ENCODE measurements at regions not wholly inside any gene's neighbourhood (a gene's known extent, or its start where the extent isn't known, plus 50 kb on each side); places are given as distances from the start of the nearest gene placed in this dataset.

DNA sequence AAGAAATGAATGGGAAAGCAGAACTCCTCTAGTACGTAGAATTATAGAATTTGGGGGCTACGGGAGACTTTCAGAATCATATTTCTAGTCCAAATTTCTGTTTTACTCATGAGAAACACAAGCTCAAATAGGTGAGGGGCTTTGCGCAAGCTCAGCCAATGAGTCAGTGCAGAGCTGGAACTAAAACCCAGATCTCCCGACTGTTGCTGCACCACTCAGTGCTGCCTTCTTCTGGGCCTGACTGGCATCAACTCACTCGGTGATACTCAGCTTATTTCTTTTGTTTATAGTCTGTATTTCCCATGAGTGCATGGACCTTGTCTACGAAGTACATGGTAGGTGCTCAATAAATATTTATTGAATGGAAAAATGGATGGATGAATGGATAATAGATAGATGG is 280.2 kb downstream of the CDK5RAP2 start:
- 60 to 69% methylated on average over 6 of the region's 6 CpGs for WGBS, 2 donors
- Histone ChIP-seq H3K4me1 (no peaks in the 10 kb centered on the region), H3K9me3 (no peaks in the 10 kb centered on the region), H3K27me3 (no peaks in the 10 kb centered on the region), H3K27ac (no peak overlapping the region), H3K36me3 (no peaks in the 10 kb centered on the region), H3K4me3 (no peak overlapping the region)
- intact Hi-C loops (cut with DNase I) = no loop called here
- DNase-seq (no peak), FAIRE-seq (no peak), ATAC-seq (no peak)
- TF ChIP-seq, protein P1, sequence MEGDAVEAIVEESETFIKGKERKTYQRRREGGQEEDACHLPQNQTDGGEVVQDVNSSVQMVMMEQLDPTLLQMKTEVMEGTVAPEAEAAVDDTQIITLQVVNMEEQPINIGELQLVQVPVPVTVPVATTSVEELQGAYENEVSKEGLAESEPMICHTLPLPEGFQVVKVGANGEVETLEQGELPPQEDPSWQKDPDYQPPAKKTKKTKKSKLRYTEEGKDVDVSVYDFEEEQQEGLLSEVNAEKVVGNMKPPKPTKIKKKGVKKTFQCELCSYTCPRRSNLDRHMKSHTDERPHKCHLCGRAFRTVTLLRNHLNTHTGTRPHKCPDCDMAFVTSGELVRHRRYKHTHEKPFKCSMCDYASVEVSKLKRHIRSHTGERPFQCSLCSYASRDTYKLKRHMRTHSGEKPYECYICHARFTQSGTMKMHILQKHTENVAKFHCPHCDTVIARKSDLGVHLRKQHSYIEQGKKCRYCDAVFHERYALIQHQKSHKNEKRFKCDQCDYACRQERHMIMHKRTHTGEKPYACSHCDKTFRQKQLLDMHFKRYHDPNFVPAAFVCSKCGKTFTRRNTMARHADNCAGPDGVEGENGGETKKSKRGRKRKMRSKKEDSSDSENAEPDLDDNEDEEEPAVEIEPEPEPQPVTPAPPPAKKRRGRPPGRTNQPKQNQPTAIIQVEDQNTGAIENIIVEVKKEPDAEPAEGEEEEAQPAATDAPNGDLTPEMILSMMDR (IDR thresholded peaks at IDR 0.05) = no peak

DNA sequence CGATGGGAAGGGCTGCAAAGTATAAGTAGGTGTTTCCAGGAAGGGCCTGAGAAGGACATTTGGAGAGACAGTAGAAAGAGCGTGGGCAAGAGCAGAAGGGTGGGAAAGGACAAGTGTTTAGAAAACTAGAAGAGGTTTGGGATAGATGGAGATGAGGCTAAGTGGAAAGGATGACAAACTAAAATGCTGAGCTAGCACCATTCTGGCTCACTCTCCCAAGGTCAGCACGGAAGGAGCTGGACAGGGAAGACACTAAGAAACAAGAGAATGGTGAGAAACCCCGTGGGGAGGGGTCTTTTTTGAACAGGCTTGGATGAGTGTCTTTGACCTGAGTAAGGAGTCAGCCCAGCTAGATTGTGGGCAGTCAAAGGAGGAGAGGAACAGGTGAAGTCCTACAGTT is 286.0 kb downstream of the CDK5RAP2 start:
- 45 to 53% methylated on average over 4 of the region's 4 CpGs for WGBS, 2 donors
- Histone ChIP-seq H3K27ac (no peak overlapping the region), H3K36me3 (no peaks in the 10 kb centered on the region), H3K4me3 (no peak overlapping the region), H3K4me1 (no peaks in the 10 kb centered on the region), H3K9me3 (no peaks in the 10 kb centered on the region), H3K27me3 (no peaks in the 10 kb centered on the region)
- no peak for FAIRE-seq
- intact Hi-C loops (cut with DNase I) = no loop called here
- TF ChIP-seq, protein P1 (IDR thresholded peaks at IDR 0.05) = no peak
- no peak for DNase-seq
- ATAC-seq = no peak

DNA sequence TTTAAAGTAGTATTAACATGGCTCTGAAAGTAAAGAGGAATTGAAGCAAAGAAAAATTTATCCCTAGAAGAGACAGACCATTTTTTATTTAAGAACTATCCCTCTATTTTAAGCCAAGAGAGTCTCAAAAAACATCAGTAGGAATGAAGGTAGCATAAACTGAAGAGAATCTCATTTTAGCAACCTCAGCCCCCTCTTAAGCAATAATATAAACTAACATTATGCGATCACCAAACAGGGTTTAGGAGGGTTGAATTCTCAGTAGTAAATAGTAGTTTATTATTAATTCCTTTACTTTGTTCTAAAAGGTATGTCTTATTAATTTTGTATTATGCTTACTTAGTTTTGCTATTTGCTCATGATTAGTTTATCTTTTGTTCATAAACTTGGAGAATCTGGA is 287.4 kb downstream of the CDK5RAP2 start:
- Histone ChIP-seq H3K27ac (no peak overlapping the region), H3K9me3 (no peaks in the 10 kb centered on the region), H3K4me1 (no peaks in the 10 kb centered on the region), H3K4me3 (no peak overlapping the region), H3K36me3 (no peaks in the 10 kb centered on the region), H3K27me3 (no peaks in the 10 kb centered on the region)
- no peak for FAIRE-seq
- intact Hi-C loops (cut with DNase I) = no loop called here
- no peak for ATAC-seq
- TF ChIP-seq, protein P1 (IDR thresholded peaks at IDR 0.05) = no peak
- no peak for DNase-seq
- WGBS, 2 donors = 0% methylated on average over 1 of the region's 1 CpG

DNA sequence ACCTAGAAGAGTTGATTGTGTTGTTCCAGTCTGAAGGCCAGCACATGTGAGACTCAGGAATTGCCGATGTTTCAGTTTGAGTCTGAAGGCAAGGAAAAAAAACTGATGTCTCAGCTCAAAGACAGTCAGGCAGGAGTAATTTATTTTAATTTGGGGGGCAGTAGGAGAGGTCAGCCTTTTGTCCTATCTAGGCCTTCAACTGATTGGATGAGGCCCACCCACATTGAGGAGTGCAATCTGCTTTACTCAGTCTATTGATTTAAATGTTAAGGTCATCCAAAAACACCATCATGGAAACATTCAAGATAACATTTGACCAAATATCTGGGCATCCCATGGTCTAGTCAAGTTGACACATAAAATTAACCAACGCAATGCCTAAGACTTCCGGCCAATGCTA is 288.9 kb downstream of the CDK5RAP2 start:
- no peaks in the 10 kb centered on the region for H3K36me3 ChIP-seq
- H3K9me3 ChIP-seq = no peaks in the 10 kb centered on the region
- FAIRE-seq = no peak
- WGBS, 2 donors = 97% methylated on average over 3 of the region's 3 CpGs
- no peak for DNase-seq
- H3K27ac ChIP-seq = no peak overlapping the region
- no peak overlapping the region for H3K4me3 ChIP-seq
- TF ChIP-seq, protein P1 (IDR thresholded peaks at IDR 0.05) = no peak
- no peaks in the 10 kb centered on the region for H3K27me3 ChIP-seq
- intact Hi-C loops (cut with DNase I) = no loop called here
- H3K4me1 ChIP-seq = no peaks in the 10 kb centered on the region
- ATAC-seq = no peak

DNA sequence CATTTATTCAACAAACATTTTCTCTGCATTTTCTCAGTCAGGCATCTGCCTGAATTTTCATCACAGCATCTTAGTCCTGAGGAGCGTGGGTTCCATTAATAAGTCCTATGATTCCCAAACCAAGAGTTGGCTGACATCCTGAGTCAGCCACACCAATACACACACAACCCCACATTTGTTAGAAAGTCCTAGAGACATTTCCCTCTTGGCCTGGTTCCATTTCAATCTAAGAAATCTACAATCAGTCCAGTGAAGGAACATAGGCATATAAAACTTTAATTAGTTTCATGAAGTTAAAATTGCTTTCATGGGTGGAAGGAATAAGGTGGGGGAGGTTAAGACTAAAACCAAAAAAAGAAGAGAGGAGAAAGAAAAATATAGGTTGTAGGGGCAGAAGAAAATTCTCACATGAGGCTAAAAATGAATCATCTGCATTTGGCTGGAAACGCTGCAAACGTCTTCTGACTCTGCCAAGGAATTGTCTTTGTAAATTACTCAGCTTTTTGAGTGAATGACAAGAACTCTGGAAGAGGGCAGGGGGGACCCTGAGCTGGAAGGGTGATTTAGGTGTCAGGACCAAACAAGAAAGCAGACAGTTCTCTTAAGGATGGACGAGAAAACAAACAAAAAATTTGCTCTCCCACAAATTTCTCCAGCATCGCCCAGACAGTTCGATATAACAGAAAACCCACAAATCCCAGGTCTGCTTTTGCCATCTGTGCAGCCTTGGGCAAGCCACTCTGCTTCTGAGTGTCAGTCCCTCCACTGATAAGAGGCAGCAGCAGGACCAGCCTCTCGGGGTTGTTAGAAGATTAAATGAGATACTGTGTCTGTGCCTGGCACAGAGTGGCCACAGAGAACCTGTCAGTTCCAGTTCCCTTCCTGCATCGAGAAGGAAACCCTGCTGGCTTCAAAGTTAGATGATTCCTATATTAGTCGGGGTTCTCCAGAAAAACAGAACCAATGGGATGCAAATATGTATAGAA is 289.7 kb downstream of the CDK5RAP2 start:
- no peak overlapping the region for H3K27ac ChIP-seq
- H3K4me1 ChIP-seq = no peaks in the 10 kb centered on the region
- DNase-seq (no peak), ATAC-seq (no peak), FAIRE-seq (no peak)
- WGBS, 2 donors = 60 to 72% methylated on average over 9 of the region's 9 CpGs
- TF ChIP-seq, protein P1 (IDR thresholded peaks at IDR 0.05) = no peak
- intact Hi-C loops (cut with DNase I) = no loop called here
- no peaks in the 10 kb centered on the region for H3K27me3 ChIP-seq
- no peaks in the 10 kb centered on the region for H3K36me3 ChIP-seq
- H3K9me3 ChIP-seq = no peaks in the 10 kb centered on the region
- no peak overlapping the region for H3K4me3 ChIP-seq
